Activated CD8-positive, alpha-beta T cell treated with anti-CD3 and anti-CD28 coated beads, Interleukin-2, amount 10 ng/mL, durations not matched to agents 7 days and 5 days (primary cell): ENCODE measurements at regions not wholly inside any gene's neighbourhood (a gene's known extent, or its start where the extent isn't known, plus 50 kb on each side); places are given as distances from the start of the nearest gene placed in this dataset.

ENCODE experiments used
- ATAC-seq: fragments of 150-1000 bp; cut with Tn5 transposase; one replicate; pipeline ENCODE4 v1.10.0; 2021; ENCODE audit warnings: moderate library complexity
- CTCF ChIA-PET: fragments of 350-600 bp; sonication (Branson Sonifier 250); formaldehyde crosslinking; loops from one replicate; lab custom pipeline; 2021; ENCODE audit warnings: antibody characterized with exemption; lab: Charles Lee
- POLR2A ChIA-PET: fragments of 350-600 bp; sonication (Branson Sonifier 250); formaldehyde crosslinking; loops from one replicate; lab custom pipeline; 2021; ENCODE audit warnings: antibody characterized with exemption; lab: Charles Lee
- DNase-seq: peaks from one replicate; pipeline ENCODE4 v3.0.0-alpha.2; 2020
- H3K27ac Mint-ChIP-seq: one replicate; pipeline ENCODE4 v1.8.0; 2021; ENCODE audit warnings: mild to moderate bottlenecking, mixed read lengths
- H3K27me3 Mint-ChIP-seq: one replicate; pipeline ENCODE4 v1.8.0; 2021; ENCODE audit warnings: low read depth, mixed read lengths
- H3K36me3 Mint-ChIP-seq: one replicate; pipeline ENCODE4 v1.8.0; 2021; ENCODE audit warnings: low read depth, mixed read lengths
- H3K4me1 Mint-ChIP-seq: one replicate; pipeline ENCODE4 v1.8.0; 2021; ENCODE audit warnings: low read depth, mixed read lengths
- H3K4me3 Mint-ChIP-seq: one replicate; pipeline ENCODE4 v1.8.0; 2021; ENCODE audit warnings: mild to moderate bottlenecking, mixed read lengths
- H3K9me3 Mint-ChIP-seq: one replicate; pipeline ENCODE4 v1.8.0; 2022; ENCODE audit warnings: mixed read lengths; ENCODE audit not compliant: insufficient read depth

DNA sequence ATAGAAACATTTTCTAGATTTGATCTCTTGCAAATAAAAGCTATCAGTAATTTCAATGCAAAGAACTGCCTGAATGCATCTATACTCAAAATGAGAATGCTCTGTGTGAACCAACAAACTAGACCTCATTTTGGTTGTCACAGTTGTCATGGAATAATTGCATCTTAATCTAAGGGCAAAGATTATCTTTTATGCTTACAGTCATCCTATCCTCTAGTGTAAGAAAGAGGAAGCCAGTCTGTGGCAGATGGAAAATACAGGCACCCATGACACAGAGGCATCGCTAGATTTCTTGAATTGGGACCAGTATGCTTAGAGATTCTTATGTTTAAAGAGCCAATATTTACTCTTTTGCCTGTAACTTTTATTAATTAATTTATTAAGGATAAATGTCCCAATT lies 95.0 kb downstream of the MACIR start:
- H3K36me3 Mint-ChIP-seq, result no peaks in the 10 kb centered on the region
- peaks cover 3% of the 10 kb centered on the region for H3K4me1 Mint-ChIP-seq
- no peaks in the 10 kb centered on the region for H3K9me3 Mint-ChIP-seq
- no peak overlapping the region for H3K27ac Mint-ChIP-seq
- ChIA-PET CTCF (no interaction called here), POLR2A (no interaction called here)
- no peak overlapping the region for H3K4me3 Mint-ChIP-seq
- ATAC-seq (no peak), DNase-seq (no peak)
- peaks cover 15% of the 10 kb centered on the region for H3K27me3 Mint-ChIP-seq

DNA sequence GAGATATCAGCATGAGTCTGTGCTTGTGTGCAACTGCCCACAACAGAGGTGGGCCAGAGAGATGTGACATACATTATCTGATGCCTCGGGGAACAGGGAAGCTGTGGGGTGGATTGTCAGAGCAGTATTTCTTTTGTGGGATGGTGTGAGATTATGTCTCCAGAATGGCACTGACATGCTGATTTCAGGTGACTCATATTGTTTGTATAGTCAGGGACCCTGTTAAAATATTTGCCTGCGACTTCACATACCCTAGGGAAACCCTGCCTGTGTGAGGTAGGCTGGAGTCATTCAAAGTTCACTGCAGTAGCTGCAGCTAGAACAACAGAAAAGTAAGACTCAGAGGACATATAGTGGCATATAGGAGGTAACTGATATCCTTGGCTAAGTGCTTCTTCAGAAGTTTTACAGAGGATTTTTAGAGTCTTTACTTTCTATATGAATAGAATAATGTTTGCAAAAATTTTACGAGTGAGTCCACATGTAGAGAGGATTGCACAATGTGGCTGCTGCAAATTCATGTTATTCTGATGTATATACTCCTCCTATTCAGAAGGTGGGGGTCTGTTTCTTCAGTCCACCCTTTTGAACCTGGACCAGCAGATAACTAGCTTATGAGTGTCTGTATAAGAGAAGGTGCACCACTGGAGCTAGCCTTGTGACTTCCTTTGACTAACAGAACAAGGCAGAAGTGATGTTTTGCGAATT lies 89.3 kb downstream of the MACIR start:
- Mint-ChIP-seq H3K4me3 (no peak overlapping the region), H3K27me3 (peaks cover 19% of the 10 kb centered on the region), H3K36me3 (no peaks in the 10 kb centered on the region), H3K27ac (no peak overlapping the region), H3K9me3 (no peaks in the 10 kb centered on the region), H3K4me1 (no peaks in the 10 kb centered on the region)
- no peak for ATAC-seq
- CTCF ChIA-PET, result interaction anchor here (1.0 kb wide), 1 partner anchor 12 kb away, joined by 3 read pairs; no protein-coding TSS in a partner anchor
- POLR2A ChIA-PET, result no interaction called here
- no peak for DNase-seq

DNA sequence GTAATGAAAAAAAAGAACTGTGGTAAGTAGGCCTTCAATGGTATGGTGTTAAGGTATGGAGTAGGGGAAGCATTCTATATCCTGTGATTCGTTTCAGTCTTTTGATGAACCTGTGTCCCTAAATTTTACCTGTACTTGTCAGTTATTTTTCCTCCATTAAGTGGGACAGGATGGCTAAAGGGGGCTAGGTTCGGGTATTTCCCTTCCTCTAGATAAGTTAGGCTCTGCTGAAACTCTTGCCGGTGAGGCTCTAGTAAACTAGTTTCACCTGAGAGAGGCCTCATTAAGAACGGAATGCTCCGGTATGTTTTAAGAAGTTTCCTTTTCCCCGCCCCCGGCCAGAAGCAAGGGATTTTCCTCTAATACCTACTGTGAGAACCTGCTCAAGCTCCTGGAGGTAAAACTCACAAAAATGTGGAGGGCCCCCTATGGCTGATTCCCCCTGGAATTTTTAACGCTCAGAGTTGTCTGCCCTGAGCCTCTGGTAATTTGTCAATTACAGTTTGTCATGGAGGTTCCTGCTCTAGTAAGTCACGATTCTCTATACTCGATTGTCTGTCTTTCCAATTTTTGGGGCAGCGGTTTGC lies 87.7 kb downstream of the MACIR start:
- CTCF ChIA-PET, result no interaction called here
- no peaks in the 10 kb centered on the region for H3K4me1 Mint-ChIP-seq
- H3K4me3 Mint-ChIP-seq, result no peak overlapping the region
- POLR2A ChIA-PET, result no interaction called here
- no peaks in the 10 kb centered on the region for H3K36me3 Mint-ChIP-seq
- ATAC-seq (no peak), DNase-seq (no peak)
- H3K9me3 Mint-ChIP-seq, result peaks cover 4% of the 10 kb centered on the region
- no peak overlapping the region for H3K27ac Mint-ChIP-seq
- H3K27me3 Mint-ChIP-seq, result peaks cover 18% of the 10 kb centered on the region

DNA sequence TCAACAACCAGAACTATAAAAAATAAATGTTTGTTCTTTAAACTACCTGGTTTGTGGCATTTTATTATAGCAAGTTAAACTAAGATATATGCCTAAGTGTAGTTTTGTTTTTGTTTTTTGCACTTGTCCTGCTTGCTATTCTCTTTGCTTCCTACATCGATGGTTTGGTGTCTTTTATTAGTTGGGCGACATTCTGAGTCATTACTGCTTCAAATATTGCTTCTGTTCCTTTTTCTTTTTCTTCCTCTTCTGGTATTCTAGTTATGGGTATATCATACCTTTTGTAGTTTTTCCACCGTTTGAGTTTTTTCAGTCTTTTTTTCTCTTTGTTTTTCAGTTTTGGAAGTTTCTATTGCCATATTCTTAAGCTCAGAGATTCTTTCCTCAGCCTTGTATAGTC lies 86.9 kb downstream of the MACIR start:
- Mint-ChIP-seq H3K4me3 (no peak overlapping the region), H3K36me3 (no peaks in the 10 kb centered on the region), H3K27me3 (peaks cover 16% of the 10 kb centered on the region), H3K9me3 (peaks cover 4% of the 10 kb centered on the region), H3K4me1 (no peaks in the 10 kb centered on the region), H3K27ac (no peak overlapping the region)
- DNase-seq, result no peak
- CTCF ChIA-PET, result interaction anchor here (1.0 kb wide), 1 partner anchor 120 kb away, joined by 3 read pairs; no protein-coding TSS in a partner anchor
- POLR2A ChIA-PET, result no interaction called here
- ATAC-seq, result no peak

DNA sequence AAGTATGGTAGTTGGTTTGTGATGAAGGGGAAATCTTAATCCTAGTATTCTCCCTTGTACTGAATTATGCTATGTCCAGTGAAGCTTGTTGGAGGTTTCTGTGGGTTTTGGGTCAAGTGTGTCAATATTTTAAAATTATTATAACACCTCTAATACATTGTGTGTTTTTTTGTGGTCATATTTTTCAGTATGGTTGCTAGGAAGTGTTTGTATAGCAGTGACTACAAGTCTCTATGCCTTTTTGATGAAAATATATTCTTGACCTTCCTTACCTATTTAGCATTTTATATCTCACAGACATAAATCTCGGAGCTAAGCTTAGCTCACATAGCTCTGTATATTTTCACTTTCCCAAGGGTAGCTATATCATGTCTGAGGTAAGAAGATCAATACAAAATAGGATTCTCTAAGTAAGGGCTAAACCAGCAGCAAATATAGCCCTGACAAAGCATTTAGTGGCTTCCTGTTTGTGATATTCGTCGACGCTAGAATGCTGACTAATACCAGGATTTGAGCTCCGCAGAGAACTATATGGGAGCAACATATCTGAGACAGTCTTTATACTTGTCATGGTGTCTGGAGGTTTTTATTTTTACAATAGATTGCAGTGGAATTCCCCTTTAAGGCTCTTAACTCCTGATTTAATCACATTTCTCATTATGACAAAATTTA lies 82.3 kb downstream of the MACIR start:
- no peaks in the 10 kb centered on the region for H3K36me3 Mint-ChIP-seq
- H3K27ac Mint-ChIP-seq, result no peak overlapping the region
- no peak for DNase-seq
- H3K27me3 Mint-ChIP-seq, result peaks cover 15% of the 10 kb centered on the region
- no peak overlapping the region for H3K4me3 Mint-ChIP-seq
- POLR2A ChIA-PET, result no interaction called here
- CTCF ChIA-PET, result no interaction called here
- H3K9me3 Mint-ChIP-seq, result peaks cover 4% of the 10 kb centered on the region
- ATAC-seq, result peak; percentile 39
- no peaks in the 10 kb centered on the region for H3K4me1 Mint-ChIP-seq

DNA sequence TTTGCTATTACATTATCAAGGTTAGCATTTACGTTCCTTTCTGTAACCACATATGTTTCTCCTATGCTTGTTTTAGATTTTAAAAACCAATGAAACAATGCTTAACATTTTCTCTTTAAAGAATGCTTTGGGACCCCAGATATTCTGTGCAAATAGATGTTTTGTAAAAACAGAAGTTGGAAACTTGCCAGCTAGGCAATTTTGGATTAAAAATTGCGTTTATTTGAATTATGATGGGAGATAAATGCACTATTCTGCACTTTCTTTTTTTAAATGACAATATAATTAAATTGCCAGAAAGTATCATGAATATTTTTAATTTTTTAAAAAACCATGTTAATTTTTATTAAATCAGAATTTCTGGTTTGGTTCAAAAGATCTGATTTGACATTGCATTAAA lies 81.6 kb downstream of the MACIR start:
- H3K36me3 Mint-ChIP-seq, result no peaks in the 10 kb centered on the region
- DNase-seq, result no peak
- H3K9me3 Mint-ChIP-seq, result peaks cover 4% of the 10 kb centered on the region
- H3K27me3 Mint-ChIP-seq, result peaks cover 15% of the 10 kb centered on the region
- CTCF ChIA-PET, result no interaction called here
- no peak overlapping the region for H3K4me3 Mint-ChIP-seq
- no peaks in the 10 kb centered on the region for H3K4me1 Mint-ChIP-seq
- H3K27ac Mint-ChIP-seq, result no peak overlapping the region
- POLR2A ChIA-PET, result no interaction called here
- no peak for ATAC-seq

DNA sequence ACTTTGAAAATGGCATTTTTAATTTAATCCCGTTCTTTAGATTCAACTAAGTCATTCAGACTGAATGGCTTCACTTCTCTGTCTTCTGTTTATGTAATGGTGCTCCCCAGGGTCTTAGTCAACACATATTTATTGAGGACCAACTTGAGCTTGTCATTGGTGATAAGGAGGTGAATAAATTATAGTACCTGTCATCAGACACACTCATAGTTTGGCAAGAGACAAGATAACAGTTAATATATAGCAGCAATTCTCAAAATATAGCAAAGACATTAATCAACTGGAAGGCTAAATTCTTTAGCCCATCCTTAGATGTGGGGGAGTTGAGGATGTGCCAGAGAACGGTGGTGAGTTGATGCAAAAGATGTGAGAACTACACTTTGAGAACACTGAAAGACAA lies 78.4 kb downstream of the MACIR start:
- ChIA-PET CTCF (interaction anchor here (1.0 to 1.2 kb wide), 2 partner anchors 10 to 197 kb away, joined by 3 to 4 read pairs; no protein-coding TSS in a partner anchor), POLR2A (no interaction called here)
- Mint-ChIP-seq H3K36me3 (no peaks in the 10 kb centered on the region), H3K4me1 (no peaks in the 10 kb centered on the region), H3K27me3 (peaks cover 8% of the 10 kb centered on the region), H3K9me3 (no peaks in the 10 kb centered on the region), H3K27ac (no peak overlapping the region), H3K4me3 (no peak overlapping the region)
- DNase-seq, result no peak
- ATAC-seq, result no peak

DNA sequence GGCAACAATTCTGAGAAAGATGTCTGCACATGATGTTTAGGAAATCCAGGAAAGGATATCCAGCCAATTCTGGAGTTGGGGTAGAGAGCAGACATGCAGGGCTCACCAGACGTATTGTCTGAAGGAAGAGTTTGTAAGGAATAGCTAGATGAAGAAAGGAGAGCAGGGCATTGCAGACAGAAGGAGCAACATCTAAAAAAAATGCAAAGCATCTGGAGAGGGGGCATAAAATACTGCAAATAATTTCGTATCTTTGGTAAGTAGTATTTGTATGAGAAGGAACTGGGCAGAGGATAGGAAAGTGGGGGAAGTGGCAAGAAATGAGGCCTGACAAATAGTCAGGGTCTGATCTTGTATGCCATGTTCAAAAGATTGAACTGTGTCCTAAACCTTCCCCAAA lies 74.8 kb downstream of the MACIR start:
- Mint-ChIP-seq H3K27ac (no peak overlapping the region), H3K4me3 (no peak overlapping the region), H3K27me3 (peaks cover 11% of the 10 kb centered on the region), H3K4me1 (no peaks in the 10 kb centered on the region), H3K36me3 (no peaks in the 10 kb centered on the region), H3K9me3 (no peaks in the 10 kb centered on the region)
- ATAC-seq (no peak), DNase-seq (no peak)
- CTCF ChIA-PET, result no interaction called here
- POLR2A ChIA-PET, result no interaction called here

DNA sequence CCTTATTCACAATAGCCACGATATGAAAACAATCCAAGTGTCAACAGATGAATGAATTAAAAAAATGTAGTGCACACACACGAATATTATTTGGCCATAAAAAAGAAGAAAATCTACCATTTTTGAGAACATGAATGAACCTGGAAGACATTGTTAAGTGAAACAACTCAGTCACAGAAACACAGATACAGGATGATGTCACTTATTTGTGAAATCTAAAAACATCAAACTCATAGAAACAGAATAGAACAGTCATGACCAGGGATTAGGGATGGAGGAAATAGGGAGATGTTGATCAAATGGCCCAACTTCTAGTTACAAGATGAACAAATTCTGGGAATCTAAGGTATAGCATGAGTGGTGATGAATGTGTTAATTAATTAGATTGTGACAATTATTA lies 72.3 kb downstream of the MACIR start:
- no peak overlapping the region for H3K4me3 Mint-ChIP-seq
- no peaks in the 10 kb centered on the region for H3K36me3 Mint-ChIP-seq
- H3K9me3 Mint-ChIP-seq, result no peaks in the 10 kb centered on the region
- ChIA-PET CTCF (no interaction called here), POLR2A (no interaction called here)
- DNase-seq, result no peak
- no peaks in the 10 kb centered on the region for H3K4me1 Mint-ChIP-seq
- H3K27me3 Mint-ChIP-seq, result peaks cover 11% of the 10 kb centered on the region
- no peak overlapping the region for H3K27ac Mint-ChIP-seq
- ATAC-seq, result no peak
